C4-2B (cell line): ENCODE measurements at regions not wholly inside any gene's neighbourhood (a gene's known extent, or its start where the extent isn't known, plus 50 kb on each side); places are given as distances from the start of the nearest gene placed in this dataset.

Experiments used
- H3K27ac ChIP-seq: fragments of 450-650 bp; 2 replicates; pipeline ENCODE4 v1.5.1; 2017
- ZFX ChIP-seq: fragments of 450-650 bp; IDR thresholded peaks from 2 replicates; pipeline ENCODE4 v1.6.1; 2017
- TF ChIP-seq, protein P1 (sequence below): fragments of 450-650 bp; conservative IDR thresholded peaks from 2 replicates; pipeline ENCODE4 v1.5.1; 2017; ENCODE audit warnings: mild to moderate bottlenecking

DNA sequence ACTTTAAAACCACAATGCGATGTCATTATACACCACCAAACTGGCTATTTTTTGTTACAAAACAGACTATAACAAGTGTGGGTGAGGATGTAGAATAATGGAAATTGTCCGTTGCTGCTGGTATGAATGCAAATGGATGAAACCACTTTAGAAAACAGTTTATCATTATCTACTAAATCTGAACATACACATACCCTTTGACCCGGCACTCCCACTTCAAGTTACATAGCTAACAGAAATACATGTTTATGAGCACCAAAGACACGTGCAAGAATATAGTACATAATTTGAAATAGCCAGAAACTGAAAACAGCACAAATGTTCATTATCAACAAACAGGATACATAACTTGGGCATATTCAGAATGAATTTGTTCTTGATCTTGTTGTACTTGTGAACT is 206.4 kb upstream of the CHAC2 start:
- TF ChIP-seq, protein P1, sequence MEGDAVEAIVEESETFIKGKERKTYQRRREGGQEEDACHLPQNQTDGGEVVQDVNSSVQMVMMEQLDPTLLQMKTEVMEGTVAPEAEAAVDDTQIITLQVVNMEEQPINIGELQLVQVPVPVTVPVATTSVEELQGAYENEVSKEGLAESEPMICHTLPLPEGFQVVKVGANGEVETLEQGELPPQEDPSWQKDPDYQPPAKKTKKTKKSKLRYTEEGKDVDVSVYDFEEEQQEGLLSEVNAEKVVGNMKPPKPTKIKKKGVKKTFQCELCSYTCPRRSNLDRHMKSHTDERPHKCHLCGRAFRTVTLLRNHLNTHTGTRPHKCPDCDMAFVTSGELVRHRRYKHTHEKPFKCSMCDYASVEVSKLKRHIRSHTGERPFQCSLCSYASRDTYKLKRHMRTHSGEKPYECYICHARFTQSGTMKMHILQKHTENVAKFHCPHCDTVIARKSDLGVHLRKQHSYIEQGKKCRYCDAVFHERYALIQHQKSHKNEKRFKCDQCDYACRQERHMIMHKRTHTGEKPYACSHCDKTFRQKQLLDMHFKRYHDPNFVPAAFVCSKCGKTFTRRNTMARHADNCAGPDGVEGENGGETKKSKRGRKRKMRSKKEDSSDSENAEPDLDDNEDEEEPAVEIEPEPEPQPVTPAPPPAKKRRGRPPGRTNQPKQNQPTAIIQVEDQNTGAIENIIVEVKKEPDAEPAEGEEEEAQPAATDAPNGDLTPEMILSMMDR = no peak
- TF ChIP-seq ZFX = no peak
- no peak overlapping the region for H3K27ac ChIP-seq

DNA sequence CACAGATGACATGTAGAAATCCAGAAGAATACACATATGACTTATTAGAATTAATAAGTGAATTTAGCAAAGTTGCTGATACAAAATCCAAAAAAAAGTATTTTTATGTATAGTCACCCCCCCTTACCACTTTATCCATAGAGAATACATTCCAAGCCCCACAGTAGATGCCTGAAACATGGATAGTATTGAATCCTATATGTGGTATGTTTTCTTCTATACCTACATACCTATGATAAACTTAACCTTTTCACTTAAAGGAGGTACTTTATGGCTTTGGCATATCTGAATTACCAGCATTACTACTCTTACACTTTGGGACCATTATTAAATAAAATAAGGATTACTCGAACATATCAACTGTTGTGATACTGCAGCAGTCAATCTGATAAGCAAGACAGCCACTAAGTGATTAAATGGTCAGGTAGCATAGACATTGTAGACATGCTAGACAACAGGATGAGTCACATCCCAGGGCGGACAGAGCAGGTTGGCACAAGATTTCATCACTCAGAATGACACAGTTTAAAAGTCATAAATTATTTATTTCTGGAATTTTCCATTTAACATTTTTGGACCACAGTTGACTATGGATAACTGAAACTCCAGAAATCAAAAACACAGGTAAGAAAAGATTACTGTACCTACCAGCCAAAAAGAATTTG is 208.2 kb upstream of the CHAC2 start:
- no peak overlapping the region for H3K27ac ChIP-seq

DNA sequence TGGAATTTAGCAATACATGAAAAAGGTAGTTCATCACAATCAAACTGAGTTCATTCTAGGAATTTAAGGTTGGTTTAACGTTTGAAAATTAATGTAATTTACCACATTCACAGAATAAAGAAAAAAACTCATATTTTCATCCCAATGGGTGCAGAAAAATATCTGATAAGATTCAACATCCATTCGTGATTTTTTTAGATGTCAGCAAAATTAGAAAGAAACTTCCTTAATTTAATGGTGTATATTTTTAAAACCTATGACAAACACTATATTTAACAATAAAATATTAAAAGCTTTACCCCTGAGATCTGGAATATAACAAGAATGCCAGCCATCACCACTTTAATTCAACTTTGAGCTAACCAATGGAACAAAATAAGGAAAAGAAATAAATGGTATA is 208.7 kb upstream of the CHAC2 start:
- H3K27ac ChIP-seq = no peak overlapping the region

More for the DNA sequence above, 208.2 kb upstream of the CHAC2 start:
- TF ChIP-seq, protein P1 = no peak
- TF ChIP-seq ZFX = no peak

DNA sequence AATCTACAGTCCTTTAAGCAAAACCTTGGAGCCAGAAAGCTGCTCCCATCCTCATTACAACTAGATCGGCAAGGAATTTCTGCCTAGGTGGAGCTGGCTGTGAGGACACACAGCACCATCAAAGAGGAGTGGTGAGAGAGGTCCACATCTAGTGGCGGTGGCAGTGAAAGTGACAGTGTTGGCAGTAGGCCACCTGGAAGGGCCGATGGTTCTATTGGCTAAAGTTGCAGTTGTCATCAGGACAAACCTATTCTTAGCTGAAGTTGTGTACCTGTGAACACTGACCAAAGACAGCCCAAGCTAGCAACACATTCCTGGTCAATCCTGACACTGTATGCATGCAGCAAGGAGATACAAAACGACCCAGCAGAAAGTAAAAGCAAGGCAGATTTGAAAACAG is 218.1 kb upstream of the CHAC2 start:
- TF ChIP-seq, protein P1 = no peak
- no peak for TF ChIP-seq ZFX
- H3K27ac ChIP-seq = no peak overlapping the region

More for the DNA sequence above, 208.7 kb upstream of the CHAC2 start:
- TF ChIP-seq, protein P1 = no peak
- TF ChIP-seq ZFX = no peak

DNA sequence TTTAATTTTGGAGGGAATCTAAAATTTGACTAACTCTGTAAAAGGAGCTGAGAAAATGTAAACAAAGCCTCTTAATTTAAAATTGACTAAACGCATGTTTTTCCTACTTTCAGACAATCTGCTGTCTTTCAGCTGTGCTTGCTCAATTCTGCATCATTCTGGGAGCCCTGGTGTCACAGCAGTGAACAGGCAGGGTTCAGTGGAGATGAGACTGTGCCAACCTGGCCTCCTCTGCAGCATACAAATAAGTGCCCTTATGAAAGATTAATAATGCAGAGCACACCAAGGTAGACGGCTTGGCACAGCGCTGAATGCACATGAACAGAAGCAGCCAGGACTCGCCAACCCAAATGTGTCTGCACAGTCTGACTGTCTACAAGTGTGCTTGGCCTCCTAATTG is 222.0 kb upstream of the CHAC2 start:
- TF ChIP-seq, protein P1 = no peak
- no peak for TF ChIP-seq ZFX
- no peak overlapping the region for H3K27ac ChIP-seq

DNA sequence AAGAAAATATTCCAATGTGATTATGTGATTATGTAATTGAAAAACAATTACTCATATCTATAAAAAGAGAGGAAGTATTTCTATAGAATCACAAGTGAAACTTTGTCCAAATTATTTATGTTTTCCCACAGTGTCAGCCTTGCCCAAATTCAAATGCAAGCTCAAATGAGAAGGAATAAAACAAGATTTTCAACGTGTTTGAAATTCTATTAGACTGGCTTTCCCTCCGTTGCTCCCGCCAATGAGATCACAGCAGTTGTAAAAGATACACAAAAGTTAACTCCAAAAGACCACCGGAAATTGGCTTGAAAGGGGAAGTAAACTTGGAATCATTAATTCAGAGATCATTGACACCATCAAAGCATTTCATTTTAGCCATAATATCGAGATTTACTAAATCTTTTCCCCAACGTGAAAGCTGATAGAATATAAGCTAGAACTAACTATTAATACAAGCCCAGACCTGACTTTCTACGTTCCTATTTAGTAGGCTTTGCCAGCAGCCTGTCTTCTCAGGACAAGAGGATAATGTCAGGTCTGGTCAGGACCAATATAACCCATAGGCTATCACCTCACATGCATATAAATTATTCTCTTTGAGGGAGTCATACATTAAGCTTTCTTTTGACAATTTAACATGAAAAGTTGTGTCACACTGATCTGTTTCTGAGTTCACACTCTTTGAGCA is 222.6 kb upstream of the CHAC2 start:
- H3K27ac ChIP-seq = no peak overlapping the region
- TF ChIP-seq, protein P1 = no peak
- TF ChIP-seq ZFX = no peak

DNA sequence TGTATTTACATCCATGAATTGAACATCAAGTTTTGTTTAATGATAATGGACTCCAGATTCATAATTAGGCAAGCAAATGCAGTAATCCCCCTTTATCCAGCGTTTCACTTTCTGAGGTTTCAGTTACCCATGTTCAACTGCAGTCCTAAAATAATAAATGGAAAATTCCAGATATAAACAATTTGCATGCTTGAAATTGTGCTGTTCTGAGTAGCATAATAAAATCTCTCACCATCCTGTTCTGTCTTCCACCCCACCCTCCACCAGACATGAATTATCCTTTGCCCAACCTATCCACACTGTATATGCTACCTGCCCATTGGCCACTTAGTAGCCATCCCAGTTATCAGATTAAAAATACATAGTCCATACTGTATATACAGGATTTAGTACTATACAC is 224.5 kb upstream of the CHAC2 start:
- no peak overlapping the region for H3K27ac ChIP-seq
- TF ChIP-seq, protein P1 = no peak
- TF ChIP-seq ZFX = no peak
